ENCODE measurements at regions not wholly inside any gene's neighbourhood (a gene's known extent, or its start where the extent isn't known, plus 50 kb on each side); places are given as distances from the start of the nearest gene placed in this dataset.

GRCh38 chr3:110791995-110792686, 279.5 kb upstream of the NECTIN3 start:
- Histone ChIP-seq H3K27ac (ENCODE audit: insufficient read length, low read depth, low read length) (no peak overlapping the region), H4K5ac (ENCODE audit: insufficient read length, low read depth, low read length) (no peak overlapping the region), H3K79me2 (ENCODE audit: insufficient read depth, low read length) (no peaks in the 10 kb centered on the region), H3K18ac (ENCODE audit: insufficient read length, low read depth, low read length) (no peak overlapping the region), H4K20me1 (ENCODE audit: control insufficient read depth, insufficient read depth, insufficient read length) (no peaks in the 10 kb centered on the region), H2BK120ac (ENCODE audit: low read depth, low read length, poor library complexity, severe bottlenecking) (no peak overlapping the region), H3K27me3 (ENCODE audit: insufficient read depth, low read length) (no peaks in the 10 kb centered on the region), H3K79me1 (ENCODE audit: insufficient read depth, low read depth, low read length, poor library complexity, severe bottlenecking) (no peaks in the 10 kb centered on the region), H3K23ac (ENCODE audit: insufficient read length, low read depth, low read length) (no peak overlapping the region), H4K91ac (ENCODE audit: insufficient read length, low read depth, low read length) (no peak overlapping the region), H2AK5ac (ENCODE audit: insufficient read length, low read length) (no peak overlapping the region), H2BK5ac (ENCODE audit: insufficient read length, low read length) (no peak overlapping the region), H3K9me3 (ENCODE audit: control insufficient read depth, low read depth, low read length) (no peaks in the 10 kb centered on the region), H3K56ac (ENCODE audit: insufficient read length, low read depth, low read length) (no peak overlapping the region), H2AFZ (ENCODE audit: low read length) (no peak overlapping the region), H3K14ac (ENCODE audit: insufficient read depth, low read length) (no peak overlapping the region), H2BK20ac (ENCODE audit: low read depth, low read length, poor library complexity, severe bottlenecking) (no peak overlapping the region), H3K9ac (ENCODE audit: extremely low read depth, insufficient read length, low read length) (no peak overlapping the region), H3K4ac (ENCODE audit: low read depth, low read length) (no peak overlapping the region), H3K4me1 (ENCODE audit: insufficient read depth, low read length) (no peaks in the 10 kb centered on the region), H2BK12ac (ENCODE audit: insufficient read length, low read depth, low read length) (no peak overlapping the region), H2BK15ac (ENCODE audit: low read depth, low read length) (no peak overlapping the region), H4K8ac (replicated peaks; ENCODE audit: insufficient read length, low read depth, low read length) (no peak overlapping the region), H3K23me2 (ENCODE audit: insufficient read length, low read depth, low read length, poor library complexity, severe bottlenecking) (no peaks in the 10 kb centered on the region), H3T11ph (ENCODE audit: low read length) (no peak overlapping the region), H3K4me2 (ENCODE audit: insufficient read depth, insufficient read length, low read length) (no peak overlapping the region)
- Mint-ChIP-seq H3K36me3 (ENCODE audit: insufficient read depth in 1 of 3, low read depth in 3 of 3) (peaks cover 0 to 12% (median 4%) of the 10 kb centered on the region in 3 experiments; a peak in 3 of 7 replicates), H3K4me1 (peaks cover 4 to 7% of the 10 kb centered on the region in 2 experiments), H3K27ac (no peak overlapping the region), H3K4me3 (no peak overlapping the region), H3K27me3 (ENCODE audit: low read depth) (no peaks in the 10 kb centered on the region), H3K9me3 (no peaks in the 10 kb centered on the region)
- TF ChIP-seq CTCF (conservative IDR thresholded peaks at IDR 0.05), result no peak
- no CpG with 5 or more reads among the region's 2 CpGs for WGBS (ENCODE audit: extremely low coverage, insufficient read length, low lambda C conversion rate)
- DNase-seq, result no peak

Measured in H9 (cell line).